Nephron progenitor cell (in vitro differentiated cells): ENCODE measurements at regions not wholly inside any gene's neighbourhood (a gene's known extent, or its start where the extent isn't known, plus 50 kb on each side); places are given as distances from the start of the nearest gene placed in this dataset.
A peak's percentile ranks its signal among the peaks of the same experiment; 100 is the strongest.

Source experiments
- DNase-seq: peaks from one replicate; pipeline ENCODE4 v3.0.0; 2021
- H3K27ac Mint-ChIP-seq: 2 replicates; pipeline ENCODE4 v1.8.0; 2021; ENCODE audit warnings: mild to moderate bottlenecking, moderate library complexity, mixed read lengths
- H3K27me3 Mint-ChIP-seq: 2 replicates; pipeline ENCODE4 v1.8.0; 2021; ENCODE audit warnings: mild to moderate bottlenecking, low read depth, mixed read lengths; ENCODE audit not compliant: poor library complexity
- H3K36me3 Mint-ChIP-seq: 2 replicates; pipeline ENCODE4 v1.8.0; 2021; ENCODE audit warnings: low read depth, mixed read lengths
- H3K4me1 Mint-ChIP-seq: 2 replicates; pipeline ENCODE4 v1.8.0; 2021; ENCODE audit warnings: mixed read lengths
- H3K4me3 Mint-ChIP-seq: 2 replicates; pipeline ENCODE4 v1.8.0; 2021; ENCODE audit warnings: mild to moderate bottlenecking, moderate library complexity, mixed read lengths
- H3K9me3 Mint-ChIP-seq: 2 replicates; pipeline ENCODE4 v1.8.0; 2021; ENCODE audit warnings: mild to moderate bottlenecking, moderate library complexity, mixed read lengths
- CTCF ChIP-seq: fragments of 200-600 bp; sonication (generic); IDR thresholded peaks from 2 replicates; pipeline ENCODE4 v1.5.0; 2021; ENCODE audit warnings: antibody characterized with exemption

GRCh38 chr12:68428724-68429501 lies 96.8 kb upstream of the MDM1 start:
- Mint-ChIP-seq H3K4me3 (no peak overlapping the region), H3K9me3 (no peaks in the 10 kb centered on the region), H3K36me3 (no peaks in the 10 kb centered on the region), H3K27me3 (peaks cover 3% of the 10 kb centered on the region), H3K4me1 (peaks cover 27% of the 10 kb centered on the region), H3K27ac (peak overlapping the region; percentile 22)
- TF ChIP-seq CTCF, result no peak
- no peak for DNase-seq

- H3K27ac Mint-ChIP-seq, result no peak overlapping the region
Measured at GRCh38 chr12:68429696-68430095, 97.5 kb upstream of the MDM1 start.

GRCh38 chr12:68431786-68432185 lies 99.6 kb upstream of the MDM1 start:
- Mint-ChIP-seq H3K4me3 (no peak overlapping the region), H3K36me3 (no peaks in the 10 kb centered on the region), H3K9me3 (peaks cover 13% of the 10 kb centered on the region), H3K27ac (peak overlapping the region; percentile 55), H3K27me3 (peaks cover 3% of the 10 kb centered on the region), H3K4me1 (peaks cover 22% of the 10 kb centered on the region)
- no peak for TF ChIP-seq CTCF
- DNase-seq, result no peak

More at GRCh38 chr12:68429696-68430095, 97.5 kb upstream of the MDM1 start:
- no peak for TF ChIP-seq CTCF
- H3K36me3 Mint-ChIP-seq, result no peaks in the 10 kb centered on the region
- no peak for DNase-seq
- H3K9me3 Mint-ChIP-seq, result peaks cover under 1% of the 10 kb centered on the region
- H3K4me1 Mint-ChIP-seq, result peaks cover 27% of the 10 kb centered on the region
- peaks cover 3% of the 10 kb centered on the region for H3K27me3 Mint-ChIP-seq
- no peak overlapping the region for H3K4me3 Mint-ChIP-seq

- Mint-ChIP-seq H3K9me3 (peaks cover 13% of the 10 kb centered on the region), H3K4me1 (peaks cover 22% of the 10 kb centered on the region), H3K4me3 (no peak overlapping the region), H3K27ac (no peak overlapping the region), H3K27me3 (peaks cover 3% of the 10 kb centered on the region), H3K36me3 (no peaks in the 10 kb centered on the region)
- no peak for DNase-seq
- TF ChIP-seq CTCF, result no peak
Measured at GRCh38 chr12:68432622-68433021, 100.5 kb upstream of the MDM1 start.

GRCh38 chr12:68434391-68435298 lies 102.5 kb upstream of the MDM1 start:
- no peak overlapping the region for H3K27ac Mint-ChIP-seq
- TF ChIP-seq CTCF, result no peak
- peaks cover 13% of the 10 kb centered on the region for H3K9me3 Mint-ChIP-seq
- H3K36me3 Mint-ChIP-seq, result no peaks in the 10 kb centered on the region
- peaks cover 14% of the 10 kb centered on the region for H3K4me1 Mint-ChIP-seq
- H3K4me3 Mint-ChIP-seq, result no peak overlapping the region
- peaks cover 3% of the 10 kb centered on the region for H3K27me3 Mint-ChIP-seq
- no peak for DNase-seq
